Sigmoid colon (tissue), 6 donors: ENCODE measurements at regions not wholly inside any gene's neighbourhood (a gene's known extent, or its start where the extent isn't known, plus 50 kb on each side); places are given as distances from the start of the nearest gene placed in this dataset.

Source experiments
- DNase-seq: peaks from one replicate; pipeline ENCODE4 v3.0.0-alpha.2; 2019
- H3K27ac ChIP-seq, 4 donors: fragments of 200-600 bp; sonication (generic); one replicate each; pipeline ENCODE4 v1.5.1; 2016 to 2019; ENCODE audit warnings: mild to moderate bottlenecking in 1 of 4
- H3K27me3 ChIP-seq, 3 donors: fragments of 200-600 bp; sonication (generic); one replicate each; pipeline ENCODE4 v1.5.1; 2019; ENCODE audit warnings: mild to moderate bottlenecking in 1 of 3
- H3K36me3 ChIP-seq, 4 donors: fragments of 200-600 bp; sonication (generic); one replicate each; pipeline ENCODE4 v1.5.1; 2016 to 2019
- H3K4me1 ChIP-seq, 4 donors: fragments of 200-600 bp; sonication (generic); one replicate each; pipeline ENCODE4 v1.5.1; 2017 to 2019
- H3K4me3 ChIP-seq, 4 donors: fragments of 200-600 bp; sonication (generic); one replicate each; pipeline ENCODE4 v1.5.1; 2017 to 2019; ENCODE audit warnings: mild to moderate bottlenecking in 2 of 4, moderate library complexity in 1 of 4
- H3K9me3 ChIP-seq, 4 donors: fragments of 200-600 bp in 3 of 4; sonication (generic) in 3 of 4; one replicate each; pipeline versions ENCODE4 v1.5.1 to v1.6.1; 2013 to 2019
- CTCF ChIP-seq, 4 experiments: fragments of 450-650 bp in 3 of 4; fragments of 200-600 bp in 1 of 4; IDR thresholded peaks; one replicate each; pipeline ENCODE4 v1.5.1; 2016 to 2019; ENCODE audit warnings: antibody characterized with exemption in 4 of 4, mild to moderate bottlenecking in 3 of 4, moderate library complexity in 2 of 4
- EP300 ChIP-seq, 4 donors: sonication (generic); formaldehyde crosslinking; IDR thresholded peaks; one replicate each; pipeline ENCODE4 v1.6.1; 2017; ENCODE audit warnings: antibody characterized with exemption in 4 of 4
- POLR2A ChIP-seq, 2 donors: fragments of 450-650 bp; IDR thresholded peaks; one replicate each; pipeline ENCODE4 v1.6.1; 2016; ENCODE audit warnings: antibody characterized with exemption in 2 of 2, mild to moderate bottlenecking in 2 of 2, moderate library complexity in 2 of 2
- POLR2AphosphoS5 ChIP-seq, 4 donors: sonication (generic); formaldehyde crosslinking; IDR thresholded peaks; one replicate each; pipeline ENCODE4 v1.6.1; 2017; ENCODE audit warnings: antibody characterized with exemption in 4 of 4
- WGBS, 2 donors: extraction: QIAGEN DNeasy Blood & Tissue Kit; methylation state at CpG; one replicate each; pipeline ENCODE4 v1.1.7; 2013; 5-methylcytosine and 5-hydroxymethylcytosine counted together
- intact Hi-C: fragments of 100-400 bp; cut with DNase I; formaldehyde crosslinking; loops from one replicate; pipeline ENCODE4 v1.15.1; 2023
- donor health status: healthy with polysubstance abuse.
- donor health status: healthy.

GRCh38 chr6:51489133-51489532, 598.3 kb downstream of the PKHD1 start:
- Histone ChIP-seq H3K4me1 (no peaks in the 10 kb centered on the region), H3K4me3 (no peak overlapping the region), H3K36me3 (no peaks in the 10 kb centered on the region), H3K27me3 (no peaks in the 10 kb centered on the region), H3K9me3 (no peaks in the 10 kb centered on the region), H3K27ac (no peak overlapping the region)
- intact Hi-C loops: no loop called here
- no peak for TF ChIP-seq POLR2A (IDR thresholded peaks at IDR 0.05)
- no peak for TF ChIP-seq EP300 (IDR thresholded peaks at IDR 0.05)
- TF ChIP-seq POLR2AphosphoS5 (IDR thresholded peaks at IDR 0.05): no peak
- TF ChIP-seq CTCF (IDR thresholded peaks at IDR 0.05): no peak
- WGBS, 2 donors: 62 to 76% methylated on average over 2 of the region's 2 CpGs
- DNase-seq: no peak

GRCh38 chr6:51490101-51490500, 597.3 kb downstream of the PKHD1 start:
- Histone ChIP-seq H3K9me3 (no peaks in the 10 kb centered on the region), H3K4me1 (no peaks in the 10 kb centered on the region), H3K36me3 (no peaks in the 10 kb centered on the region), H3K27me3 (no peaks in the 10 kb centered on the region), H3K4me3 (no peak overlapping the region), H3K27ac (no peak overlapping the region)
- WGBS, 2 donors: 36 to 67% methylated on average over 1 of the region's 1 CpG
- intact Hi-C loops: no loop called here
- TF ChIP-seq CTCF (IDR thresholded peaks at IDR 0.05) (no peak), POLR2AphosphoS5 (IDR thresholded peaks at IDR 0.05) (no peak), POLR2A (IDR thresholded peaks at IDR 0.05) (no peak), EP300 (IDR thresholded peaks at IDR 0.05) (no peak)
- no peak for DNase-seq

GRCh38 chr6:51494342-51494741, 593.1 kb downstream of the PKHD1 start:
- intact Hi-C loops: no loop called here
- no peaks in the 10 kb centered on the region for H3K4me1 ChIP-seq
- WGBS, 2 donors: 83 to 87% methylated on average over 5 of the region's 5 CpGs
- TF ChIP-seq CTCF (IDR thresholded peaks at IDR 0.05): no peak
- TF ChIP-seq EP300 (IDR thresholded peaks at IDR 0.05): no peak
- TF ChIP-seq POLR2A (IDR thresholded peaks at IDR 0.05): no peak
- no peak for TF ChIP-seq POLR2AphosphoS5 (IDR thresholded peaks at IDR 0.05)
- no peak overlapping the region for H3K4me3 ChIP-seq
- no peaks in the 10 kb centered on the region for H3K9me3 ChIP-seq
- DNase-seq: no peak
- H3K27me3 ChIP-seq: no peaks in the 10 kb centered on the region
- H3K36me3 ChIP-seq: no peaks in the 10 kb centered on the region
- no peak overlapping the region for H3K27ac ChIP-seq

GRCh38 chr6:51495096-51495495, 592.3 kb downstream of the PKHD1 start:
- no peak for TF ChIP-seq CTCF (IDR thresholded peaks at IDR 0.05)
- no peak for TF ChIP-seq POLR2AphosphoS5 (IDR thresholded peaks at IDR 0.05)
- no peak for TF ChIP-seq POLR2A (IDR thresholded peaks at IDR 0.05)
- TF ChIP-seq EP300 (IDR thresholded peaks at IDR 0.05): no peak
- Histone ChIP-seq H3K4me3 (no peak overlapping the region), H3K36me3 (no peaks in the 10 kb centered on the region), H3K9me3 (no peaks in the 10 kb centered on the region), H3K27ac (no peak overlapping the region), H3K4me1 (no peaks in the 10 kb centered on the region), H3K27me3 (no peaks in the 10 kb centered on the region)
- no peak for DNase-seq
- 60 to 66% methylated on average over 4 of the region's 4 CpGs for WGBS, 2 donors
- intact Hi-C loops: no loop called here

- Histone ChIP-seq H3K27me3 (no peaks in the 10 kb centered on the region), H3K4me3 (no peak overlapping the region), H3K36me3 (no peaks in the 10 kb centered on the region), H3K4me1 (no peaks in the 10 kb centered on the region), H3K9me3 (peaks cover 0 to under 1% (median 0%) of the 10 kb centered on the region in 4 donors), H3K27ac (no peak overlapping the region)
- intact Hi-C loops: no loop called here
- 55 to 75% methylated on average over 3 of the region's 3 CpGs for WGBS, 2 donors
- no peak for TF ChIP-seq POLR2AphosphoS5 (IDR thresholded peaks at IDR 0.05)
- TF ChIP-seq CTCF (IDR thresholded peaks at IDR 0.05): no peak
- no peak for TF ChIP-seq POLR2A (IDR thresholded peaks at IDR 0.05)
- no peak for TF ChIP-seq EP300 (IDR thresholded peaks at IDR 0.05)
- DNase-seq: no peak
Observed at GRCh38 chr6:51495610-51496396, 591.6 kb downstream of the PKHD1 start.
